HG03520 (cell line): ENCODE measurements at regions not wholly inside any gene's neighbourhood (a gene's known extent, or its start where the extent isn't known, plus 50 kb on each side); places are given as distances from the start of the nearest gene placed in this dataset.

Experiments used
- ATAC-seq: cut with Tn5 transposase; IDR thresholded peaks from one replicate; pipeline ENCODE4 v1.9.1; 2021; ENCODE audit warnings: mild to moderate bottlenecking, moderate library complexity; ENCODE audit not compliant: unreplicated experiment

DNA sequence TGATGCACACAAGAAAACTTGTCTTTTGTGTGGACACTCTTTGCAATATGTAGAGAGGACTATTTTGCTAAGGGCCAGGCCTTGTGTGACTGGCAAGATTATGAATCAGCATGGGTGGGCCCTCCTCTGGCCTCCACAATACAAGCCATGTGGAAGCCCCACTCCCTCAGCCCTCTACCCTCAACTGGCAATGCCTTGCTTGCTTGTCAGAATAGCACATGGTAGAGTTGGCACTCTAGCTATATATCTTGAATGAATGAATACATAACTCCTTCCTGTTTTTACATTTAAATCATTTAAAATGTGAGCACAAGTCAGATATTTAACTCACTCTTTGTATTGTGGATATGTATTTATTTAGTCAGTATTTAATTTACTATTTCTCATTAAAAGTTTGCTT lies 805.4 kb upstream of the GYPC start:
- ATAC-seq, result no peak

DNA sequence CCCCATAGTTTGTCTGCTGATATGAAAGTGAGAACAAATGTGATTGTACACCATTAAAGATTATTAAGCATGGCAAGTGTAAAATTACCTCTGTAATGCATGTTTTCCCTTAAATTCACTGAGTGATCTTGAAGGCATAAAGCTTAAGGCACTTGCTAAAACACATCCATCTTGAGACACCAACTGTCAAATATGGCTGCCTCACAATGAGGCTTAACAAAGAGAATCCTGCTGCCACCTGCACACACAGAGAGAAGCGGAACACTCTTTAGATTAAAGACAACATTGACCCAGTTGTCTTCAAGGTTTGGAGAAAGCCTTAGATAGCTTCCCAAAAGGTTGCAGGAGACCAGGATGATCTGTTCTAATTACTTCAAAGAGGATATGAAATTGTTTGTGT lies 803.6 kb upstream of the GYPC start:
- no peak for ATAC-seq

DNA sequence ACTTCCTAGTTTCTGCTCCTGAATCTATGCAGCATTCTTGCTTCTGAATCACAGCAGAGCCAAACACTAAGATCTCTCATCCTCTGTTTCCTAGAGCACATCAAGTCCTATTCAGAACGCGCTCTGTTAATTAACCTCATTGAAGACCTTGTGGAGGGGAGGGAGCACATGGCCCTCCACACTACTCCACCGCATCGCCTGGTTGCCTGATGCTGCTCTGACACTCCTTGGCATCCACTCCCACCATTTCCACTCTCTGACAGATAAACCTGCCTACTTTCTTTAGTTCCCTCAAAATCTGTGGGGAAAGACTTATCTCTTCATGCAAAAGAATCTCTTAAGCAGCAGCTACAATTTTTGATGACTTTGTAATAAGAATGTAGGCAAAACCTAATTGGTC lies 802.3 kb upstream of the GYPC start:
- ATAC-seq, result no peak

DNA sequence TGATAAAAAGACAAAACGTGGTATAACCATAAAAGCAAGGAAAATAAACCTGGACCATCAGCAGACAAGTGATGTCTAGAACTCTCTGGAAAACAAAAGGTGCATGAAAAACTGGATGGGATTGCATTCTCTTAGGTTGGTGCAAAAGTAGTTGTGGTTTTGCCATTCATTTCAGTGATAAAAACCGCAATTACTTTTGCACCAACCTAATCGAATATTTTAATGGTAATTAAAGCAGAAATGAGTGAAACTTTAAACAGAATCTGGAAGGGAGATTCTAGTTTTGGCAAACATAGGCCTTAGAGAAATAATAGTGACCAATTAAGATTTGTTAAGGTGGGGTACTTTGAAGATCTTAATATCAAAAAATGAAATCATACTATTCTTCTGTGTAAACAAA lies 800.8 kb upstream of the GYPC start:
- no peak for ATAC-seq

DNA sequence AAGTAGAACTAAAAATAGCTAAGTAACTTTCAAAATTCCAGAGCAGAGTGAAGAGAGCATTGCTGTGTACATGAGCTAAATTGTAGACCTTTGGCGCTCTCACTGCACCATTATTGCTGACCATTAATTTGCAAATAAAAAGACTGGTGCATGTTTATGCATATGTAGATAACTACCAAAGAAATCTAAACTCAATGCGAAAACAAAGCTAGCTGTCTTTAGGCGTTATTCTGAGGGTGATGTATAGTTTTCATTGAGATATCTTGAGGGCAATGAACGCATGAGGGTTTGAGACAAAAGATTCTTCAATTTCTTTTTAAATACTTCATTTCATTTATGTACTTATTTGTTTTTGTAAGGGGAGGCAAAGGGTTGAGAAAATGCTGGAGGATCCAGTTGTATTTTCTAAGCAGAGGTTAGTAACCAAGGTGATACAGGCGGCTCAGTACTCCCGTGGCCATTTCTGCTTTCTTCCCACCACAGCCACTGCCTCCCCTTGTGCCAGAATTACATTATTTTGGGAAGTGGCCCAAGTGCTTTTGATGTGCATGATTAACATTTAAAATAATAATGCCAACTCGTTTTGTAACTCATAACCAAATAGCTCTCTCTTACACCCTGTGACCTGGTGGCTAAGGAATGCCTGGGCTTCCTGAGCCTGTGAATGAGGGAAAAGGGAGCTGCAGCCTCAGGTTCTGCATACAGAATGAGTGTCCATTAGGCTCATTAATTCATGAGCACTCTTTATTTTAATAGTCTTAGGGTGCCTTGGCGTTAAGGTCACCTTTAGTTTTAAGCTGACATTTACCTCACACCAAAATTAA lies 797.8 kb upstream of the GYPC start:
- ATAC-seq, result no peak

DNA sequence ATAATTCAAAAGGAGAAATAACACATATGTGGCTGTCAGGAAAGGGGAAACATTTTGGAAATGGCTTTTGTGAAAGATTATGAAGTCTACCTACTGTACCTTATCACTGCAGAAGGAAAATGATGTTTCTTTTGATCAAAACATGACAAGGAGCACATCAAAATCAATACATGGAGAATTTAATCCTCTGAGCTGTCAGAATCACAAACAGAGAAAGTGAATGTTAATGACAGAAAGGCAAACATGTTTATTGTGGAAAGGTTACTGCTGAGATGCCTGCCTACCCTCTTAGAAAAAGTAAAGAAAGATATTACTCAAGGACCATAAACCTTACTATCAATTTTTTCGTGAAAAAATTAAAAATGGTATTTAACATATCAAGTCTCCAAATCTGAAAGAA lies 794.5 kb upstream of the GYPC start:
- no peak for ATAC-seq

DNA sequence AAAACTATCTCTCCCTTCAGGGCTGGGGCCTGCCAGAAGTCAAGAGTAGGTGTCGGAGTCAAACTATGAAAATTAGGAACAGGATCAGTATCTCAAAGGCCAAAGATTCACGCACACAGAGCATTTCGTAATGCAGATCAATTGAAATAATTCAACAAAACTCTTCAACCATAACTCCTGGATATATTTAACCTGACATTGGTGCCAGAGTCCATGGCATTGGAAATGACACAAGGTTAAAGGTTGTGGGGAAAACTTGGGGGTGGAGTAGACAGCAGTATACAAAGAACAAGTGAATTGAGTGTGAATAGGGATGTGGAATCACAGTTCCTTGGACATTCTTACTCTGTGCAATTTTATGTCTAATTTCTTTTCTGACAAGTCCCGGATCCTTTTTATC lies 788.0 kb upstream of the GYPC start:
- ATAC-seq, result no peak

DNA sequence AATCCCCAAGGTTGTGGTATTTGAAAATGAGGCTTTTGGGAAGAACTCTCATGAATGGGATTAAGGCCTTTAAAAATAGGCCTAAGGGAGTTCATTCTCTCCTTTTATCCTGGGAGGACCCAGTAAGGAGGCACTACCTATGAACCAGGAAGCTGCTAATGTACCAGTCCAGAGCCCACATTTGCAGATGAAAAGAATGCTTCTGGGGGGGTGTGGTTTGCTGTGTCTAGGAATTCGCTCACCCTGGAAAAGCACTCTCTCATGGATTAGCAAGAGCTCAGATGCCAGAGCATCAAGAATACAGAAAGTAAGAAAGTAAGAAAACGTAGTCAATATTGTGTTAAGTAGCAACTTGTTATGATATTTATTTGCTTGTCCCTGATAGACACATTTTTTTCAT lies 785.7 kb upstream of the GYPC start:
- no peak for ATAC-seq

DNA sequence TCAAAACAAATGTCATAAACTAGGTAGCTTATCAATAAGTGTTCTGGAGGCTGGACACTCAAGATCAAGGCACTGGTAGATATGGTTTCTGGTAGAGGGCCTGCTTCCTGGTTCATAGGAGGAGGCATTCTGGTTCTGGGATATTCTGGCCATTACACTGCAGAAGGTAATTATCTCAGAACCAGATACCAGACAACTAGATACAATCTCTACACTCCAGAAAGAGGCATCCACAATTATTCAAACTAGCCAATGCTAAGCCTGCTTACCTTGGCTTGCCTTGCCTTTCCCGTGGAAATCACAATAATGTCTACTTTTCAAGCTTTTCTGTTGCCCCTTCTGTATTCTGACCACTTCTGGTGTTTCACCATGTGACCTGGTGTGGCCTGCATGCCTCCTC lies 785.2 kb upstream of the GYPC start:
- ATAC-seq, result no peak

DNA sequence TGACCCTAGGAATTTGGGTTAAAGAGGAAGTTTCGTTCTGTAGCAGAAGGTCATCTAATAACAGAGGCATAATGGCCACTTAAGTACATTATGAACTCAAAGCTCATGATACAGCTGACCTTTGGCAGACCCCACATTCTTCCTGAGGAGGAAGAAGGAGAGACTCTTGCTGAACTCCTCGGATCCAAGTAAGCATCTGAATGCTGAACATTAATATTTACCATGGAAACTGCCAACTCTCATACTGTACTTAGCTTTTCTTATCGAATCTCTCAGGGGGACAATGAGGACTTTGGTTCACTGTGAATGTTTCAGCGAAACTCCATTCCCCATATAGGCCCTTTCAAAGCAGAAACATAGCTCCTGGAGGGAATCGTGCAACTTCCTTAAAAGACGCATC lies 781.4 kb upstream of the GYPC start:
- ATAC-seq, result no peak

DNA sequence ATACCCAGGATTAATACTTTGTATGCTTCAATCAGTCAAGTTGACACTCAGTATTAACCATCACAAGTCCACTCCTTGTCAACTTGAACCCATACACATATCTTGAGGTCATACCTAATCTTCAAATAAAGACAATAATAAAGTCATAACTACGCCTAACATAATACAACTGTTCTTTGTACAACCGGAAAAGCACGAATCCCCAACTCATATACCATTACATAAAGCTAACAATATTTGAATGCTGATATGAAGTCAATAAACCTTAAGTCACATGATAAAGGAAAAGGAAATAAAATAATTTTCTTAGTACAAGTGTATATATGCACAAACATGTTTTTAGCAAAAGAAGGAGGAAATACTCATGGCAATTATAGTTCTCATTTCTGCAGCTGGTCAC lies 770.6 kb upstream of the GYPC start:
- no peak for ATAC-seq

DNA sequence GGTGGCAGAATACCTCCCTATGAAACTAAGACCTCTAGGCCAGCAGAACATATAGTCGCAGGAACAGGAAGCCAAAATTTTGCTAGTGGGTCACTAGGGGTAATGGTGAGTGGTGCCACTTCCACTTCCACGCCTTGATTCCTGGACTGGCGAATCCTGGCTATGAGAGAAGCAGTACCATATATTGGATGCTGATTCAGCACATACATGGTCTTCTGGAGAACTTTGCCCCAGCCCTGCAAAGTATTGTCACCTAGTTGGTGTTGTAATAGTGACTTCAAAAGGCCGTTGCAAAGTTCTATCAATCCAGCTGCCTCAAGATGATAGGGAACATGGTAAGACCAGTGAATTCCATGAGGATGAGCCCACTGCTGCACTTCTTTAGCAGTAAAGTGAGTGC lies 769.8 kb upstream of the GYPC start:
- ATAC-seq, result no peak

DNA sequence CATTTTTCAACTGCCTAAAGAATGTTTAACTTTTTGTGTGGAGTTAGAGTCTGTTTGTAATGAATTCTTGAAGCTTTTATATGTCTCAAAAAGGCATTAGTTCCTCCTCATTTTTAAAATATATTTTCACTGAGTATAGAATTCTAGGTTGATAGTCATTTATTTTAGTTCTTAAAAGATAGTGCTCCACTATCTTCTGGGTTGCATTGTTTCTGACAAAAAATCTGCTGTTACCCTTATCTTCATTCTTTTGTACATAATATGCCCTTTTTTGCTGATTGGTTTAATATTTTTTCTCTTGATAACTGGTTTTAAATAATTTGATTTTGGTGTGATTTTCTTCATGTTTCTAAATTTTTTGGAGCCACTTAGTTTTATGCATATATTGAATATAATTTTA lies 754.7 kb upstream of the GYPC start:
- no peak for ATAC-seq

DNA sequence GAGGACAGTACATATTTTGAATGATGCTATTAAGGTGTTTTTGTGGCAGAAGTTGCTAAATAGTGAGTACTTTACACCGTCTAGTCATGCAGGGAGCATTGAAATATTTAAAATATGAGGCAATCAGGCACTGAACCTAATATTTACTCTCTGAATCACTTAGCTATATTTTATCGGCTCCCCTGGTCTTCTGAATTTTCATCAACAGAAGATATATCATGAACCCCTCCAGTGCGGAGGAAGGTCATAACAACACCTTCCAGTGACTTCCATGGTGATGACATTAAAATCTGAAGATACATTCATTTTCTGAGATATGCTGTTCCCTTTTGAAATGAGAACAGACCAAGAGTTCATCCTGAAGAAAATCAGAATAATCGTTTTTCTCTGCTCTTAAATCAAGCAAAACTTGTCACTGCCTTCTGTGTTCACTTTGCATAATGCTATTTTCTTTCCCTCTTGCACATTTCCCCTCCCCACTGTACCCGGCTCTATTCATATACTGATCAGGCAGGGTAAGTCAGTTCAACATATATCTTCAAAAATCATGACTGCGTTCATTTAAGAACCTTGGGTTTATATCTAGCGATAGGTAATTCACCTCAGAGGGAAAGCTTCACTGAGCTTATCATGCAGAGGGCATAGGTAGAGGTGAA lies 729.9 kb upstream of the GYPC start:
- ATAC-seq, result no peak

DNA sequence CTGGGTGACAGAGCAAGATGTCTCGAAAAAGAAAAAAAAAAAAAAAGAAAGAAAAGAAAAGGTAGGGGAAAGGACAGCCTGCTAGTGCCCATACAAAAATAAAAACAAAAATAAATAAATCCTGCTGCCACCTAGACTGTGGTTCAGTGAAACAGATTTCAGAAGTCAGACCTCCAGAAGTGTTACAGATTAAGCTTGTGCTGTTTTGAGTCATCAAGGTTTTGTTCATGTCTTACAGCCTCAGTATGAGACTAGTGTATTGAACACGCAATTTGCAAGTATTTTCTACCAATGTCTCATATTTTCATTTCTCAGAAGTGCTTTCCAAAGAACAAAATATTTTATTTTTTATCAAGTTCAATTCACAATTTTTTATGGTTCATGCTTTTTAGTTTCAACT lies 720.4 kb upstream of the GYPC start:
- no peak for ATAC-seq

DNA sequence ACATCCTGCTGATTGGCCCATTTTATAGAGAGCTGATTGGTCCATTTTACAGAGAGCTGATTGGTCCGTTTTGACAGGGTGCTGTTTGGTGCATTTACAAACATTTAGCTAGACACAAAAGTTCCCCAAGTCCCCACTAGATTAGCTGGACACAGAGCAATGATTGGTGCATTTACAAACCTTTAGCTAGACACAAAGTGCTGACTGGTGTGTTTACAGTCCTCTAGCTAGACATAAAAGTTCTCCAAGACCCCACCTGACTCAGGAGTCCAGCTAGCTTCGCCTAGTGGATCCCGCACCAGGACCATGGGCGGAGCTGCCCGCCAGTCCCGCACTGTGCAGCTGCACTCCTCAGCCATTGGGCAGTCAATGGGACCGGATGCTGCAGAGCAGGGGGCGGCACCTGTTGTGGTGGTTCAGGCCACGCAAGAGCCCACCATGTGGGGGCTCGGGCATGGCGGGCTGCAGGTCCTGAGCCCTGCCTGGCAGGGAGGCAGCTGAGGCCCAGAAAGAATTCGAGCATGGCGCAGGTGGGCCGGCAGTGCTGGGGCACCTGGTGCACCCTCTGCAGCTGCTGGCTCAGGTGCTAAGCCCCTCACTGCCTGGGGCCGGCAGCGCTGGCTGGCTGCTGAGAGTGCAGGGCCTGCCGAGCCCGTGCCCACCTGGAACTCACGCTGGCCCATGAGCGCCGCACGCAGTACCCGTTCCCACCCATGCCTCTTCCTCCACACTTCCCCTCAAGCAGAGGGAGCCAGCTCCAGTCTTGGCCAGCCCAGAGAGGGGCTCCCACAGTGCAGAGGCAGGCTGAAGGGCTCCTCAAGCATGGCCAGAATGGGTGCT lies 713.2 kb upstream of the GYPC start:
- ATAC-seq, result no peak

DNA sequence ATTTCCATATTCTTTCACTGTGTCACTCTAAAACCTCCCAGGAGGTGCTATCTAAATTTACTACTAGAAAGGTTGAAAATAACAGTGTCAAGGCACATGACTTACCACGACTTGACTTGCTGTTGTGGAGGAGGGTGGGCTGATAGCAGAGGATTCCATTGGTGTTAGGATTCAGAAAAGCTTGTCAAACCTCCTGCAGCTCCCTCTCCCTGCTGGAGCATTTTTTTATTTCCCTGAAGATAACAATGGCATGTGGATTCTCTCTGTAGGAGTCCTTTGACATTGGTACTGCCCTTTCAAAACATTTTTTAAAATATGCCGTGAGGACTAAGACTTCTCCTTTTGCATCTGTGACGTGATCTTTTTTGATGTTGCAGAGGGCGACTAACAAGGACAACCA lies 696.9 kb upstream of the GYPC start:
- ATAC-seq, result no peak

DNA sequence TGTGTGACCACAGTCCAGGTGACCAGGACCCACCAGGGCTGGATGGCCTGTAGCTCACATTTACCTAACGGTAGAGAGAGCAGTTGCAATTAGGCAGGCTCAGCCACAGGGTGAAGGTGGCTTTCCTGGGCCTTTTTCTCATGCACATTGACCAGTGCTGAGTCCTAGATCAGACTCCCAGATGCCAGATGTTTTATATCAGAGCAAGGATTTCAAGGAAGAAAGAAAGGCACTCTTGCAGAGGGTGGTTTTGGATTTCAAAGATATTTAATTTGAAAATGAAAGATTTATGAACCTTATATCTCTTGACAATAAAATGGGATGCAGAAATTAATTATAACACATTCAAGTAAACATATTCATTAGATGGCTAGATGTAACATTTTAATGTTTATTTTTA lies 694.2 kb upstream of the GYPC start:
- ATAC-seq, result no peak

DNA sequence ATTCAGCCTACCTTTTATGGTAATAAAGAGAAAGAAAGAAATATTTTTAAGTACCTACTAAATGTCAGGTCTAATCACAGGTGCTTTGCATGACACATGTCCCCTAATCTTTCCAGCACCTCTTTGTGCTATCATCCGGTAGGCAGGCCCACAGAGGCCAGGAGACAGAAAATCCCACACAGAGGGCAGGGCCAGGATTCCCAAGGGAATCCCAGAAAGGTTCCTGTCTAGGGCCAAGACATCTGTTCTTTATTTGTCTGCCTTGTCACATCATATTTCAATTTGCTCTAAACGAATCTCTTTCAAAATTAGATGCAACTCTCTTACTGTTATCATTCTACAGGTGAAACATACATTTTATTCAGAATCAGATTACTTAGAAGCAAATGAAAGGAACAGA lies 676.1 kb upstream of the GYPC start:
- ATAC-seq, result no peak

DNA sequence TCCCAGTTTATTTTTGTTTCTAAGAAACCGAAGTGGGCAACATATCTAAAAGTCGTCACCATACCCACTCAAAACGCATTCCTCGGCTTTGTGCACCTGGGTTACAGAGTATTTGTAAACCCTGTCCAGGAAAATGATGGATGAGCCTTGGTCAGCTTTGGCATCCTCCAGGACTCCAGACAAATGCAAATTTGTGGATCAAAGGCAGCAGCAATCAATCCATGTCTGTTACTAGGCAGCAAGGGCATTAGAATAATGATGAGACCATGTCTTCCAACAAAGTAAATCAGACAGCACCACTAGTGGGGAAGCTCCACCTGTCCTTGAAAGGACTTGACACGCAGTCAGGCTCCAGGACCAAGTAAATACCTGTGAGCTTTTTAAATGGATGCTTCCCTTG lies 672.6 kb upstream of the GYPC start:
- ATAC-seq, result no peak

DNA sequence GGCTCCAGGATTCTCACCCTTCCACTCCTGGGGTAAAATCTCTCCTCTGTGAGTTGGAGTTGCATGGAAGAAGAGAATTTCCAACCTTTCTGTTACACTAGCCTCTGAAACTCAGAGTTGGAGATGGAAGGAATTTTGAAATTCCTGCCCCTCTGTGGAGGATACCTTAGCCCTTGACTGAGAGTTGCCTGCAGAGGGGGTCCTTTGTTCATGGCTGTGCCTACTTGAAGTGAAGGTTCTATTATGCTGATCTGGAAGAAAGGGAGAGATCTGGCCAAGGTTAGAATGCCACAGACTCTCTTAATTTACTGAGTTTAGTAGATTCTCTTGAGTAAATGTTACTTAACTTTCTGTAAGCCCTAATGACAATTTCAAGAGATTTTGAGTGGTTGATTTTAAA lies 626.6 kb upstream of the GYPC start:
- no peak for ATAC-seq

DNA sequence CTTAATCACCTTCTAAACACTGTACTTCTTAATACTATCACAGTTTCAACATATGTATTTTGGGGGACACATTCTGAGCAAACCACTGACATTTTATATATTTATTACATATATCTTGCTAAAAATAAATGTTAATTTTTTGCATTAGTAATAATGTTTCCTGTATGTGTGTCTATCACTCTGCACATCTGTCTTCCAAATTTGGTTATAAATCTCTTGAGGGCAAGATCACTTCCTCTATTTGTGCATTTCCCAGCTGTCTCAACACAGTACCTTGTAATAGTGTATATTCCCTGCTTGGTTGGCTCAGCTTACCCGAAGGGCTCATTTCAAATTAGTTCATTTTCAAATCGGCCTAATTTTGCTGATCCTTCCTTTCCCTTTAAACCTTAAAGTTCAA lies 617.1 kb upstream of the GYPC start:
- no peak for ATAC-seq
